Keratinocyte (primary cell): ENCODE measurements at regions not wholly inside any gene's neighbourhood (a gene's known extent, or its start where the extent isn't known, plus 50 kb on each side); places are given as distances from the start of the nearest gene placed in this dataset.
"Not testable (repeated sequence)": the region's sequence is repeated elsewhere in the genome, so short reads cannot be mapped to it uniquely, and the experiment has no call there.

Experiments
- DNase-seq: peaks from one replicate; pipeline ENCODE4 v3.0.0-alpha.2; 2011; ENCODE audit warnings: low read depth, missing footprints, low spot score
- FAIRE-seq: peaks from 2 replicates; lab custom pipeline; 2011; peaks lifted over from hg19 to GRCh38; lab: Jason Lieb, UNC
- H2AFZ ChIP-seq: 2 replicates; pipeline ENCODE4 v1.6.0; 2012; ENCODE audit warnings: low read length, control low read depth, inconsistent platforms; ENCODE audit not compliant: control insufficient read depth
- H3K27ac ChIP-seq: 2 replicates; pipeline ENCODE4 v1.5.1; 2011; ENCODE audit warnings: low read length; ENCODE audit not compliant: control insufficient read depth, insufficient read depth
- H3K27me3 ChIP-seq: 3 replicates; pipeline ENCODE4 v1.6.0; 2011; ENCODE audit warnings: low read length; ENCODE audit not compliant: control insufficient read depth, insufficient read depth; ENCODE audit errors: extremely low read depth
- H3K36me3 ChIP-seq, 2 experiments: 2 replicates in 1 of 2; 3 replicates in 1 of 2; pipeline ENCODE4 v1.5.1; 2011; ENCODE audit warnings: low read length in 2 of 2, mild to moderate bottlenecking in 1 of 2; ENCODE audit not compliant: control insufficient read depth in 2 of 2, insufficient read depth in 2 of 2; ENCODE audit errors: extremely low read depth in 1 of 2
- H3K4me1 ChIP-seq: 3 replicates; pipeline ENCODE4 v1.5.1; 2011; ENCODE audit warnings: low read length; ENCODE audit not compliant: control insufficient read depth, insufficient read depth; ENCODE audit errors: extremely low read depth
- H3K4me2 ChIP-seq: 3 replicates; pipeline ENCODE4 v1.6.0; 2011; ENCODE audit warnings: low read depth, low read length; ENCODE audit not compliant: control insufficient read depth, insufficient read depth; ENCODE audit errors: extremely low read depth
- H3K4me3 ChIP-seq, 3 experiments: fragments of 200-600 bp in 1 of 3; sonication (generic) in 1 of 3; 2 replicates in 2 of 3; 3 replicates in 1 of 3; pipeline ENCODE4 v1.5.1; 2011 to 2016; ENCODE audit warnings: low read length in 3 of 3, mild to moderate bottlenecking in 3 of 3, control low read depth in 2 of 3, inconsistent platforms in 1 of 3, low read depth in 1 of 3, mixed read lengths in 1 of 3, mixed run types in 1 of 3, moderate library complexity in 1 of 3; ENCODE audit not compliant: control insufficient read depth in 2 of 3, insufficient read depth in 2 of 3; ENCODE audit errors: extremely low read depth in 1 of 3
- H3K79me2 ChIP-seq: 2 replicates; pipeline ENCODE4 v1.6.0; 2012; ENCODE audit warnings: low read length; ENCODE audit not compliant: control insufficient read depth, insufficient read depth
- H3K9ac ChIP-seq: 3 replicates; pipeline ENCODE4 v1.6.0; 2011; ENCODE audit warnings: low read length; ENCODE audit not compliant: control insufficient read depth, insufficient read depth; ENCODE audit errors: extremely low read depth
- H3K9me1 ChIP-seq: 3 replicates; pipeline ENCODE4 v1.6.0; 2011; ENCODE audit warnings: low read length; ENCODE audit not compliant: control insufficient read depth, insufficient read depth; ENCODE audit errors: extremely low read depth
- H3K9me3 ChIP-seq: 2 replicates; pipeline ENCODE4 v1.5.1; 2012; ENCODE audit warnings: low read depth, low read length; ENCODE audit not compliant: control insufficient read depth
- H4K20me1 ChIP-seq: 3 replicates; pipeline ENCODE4 v1.6.0; 2011; ENCODE audit warnings: low read length; ENCODE audit not compliant: control insufficient read depth, insufficient read depth; ENCODE audit errors: extremely low read depth
- dilution Hi-C: fragments of 300-500 bp; cut with MboI; formaldehyde crosslinking; loops from one replicate; pipeline ENCODE4 v1.7.0; 2020; ENCODE audit warnings: low sequenced_read_pairs; ENCODE audit not compliant: extremely low pct_ligation_motif_present

DNA sequence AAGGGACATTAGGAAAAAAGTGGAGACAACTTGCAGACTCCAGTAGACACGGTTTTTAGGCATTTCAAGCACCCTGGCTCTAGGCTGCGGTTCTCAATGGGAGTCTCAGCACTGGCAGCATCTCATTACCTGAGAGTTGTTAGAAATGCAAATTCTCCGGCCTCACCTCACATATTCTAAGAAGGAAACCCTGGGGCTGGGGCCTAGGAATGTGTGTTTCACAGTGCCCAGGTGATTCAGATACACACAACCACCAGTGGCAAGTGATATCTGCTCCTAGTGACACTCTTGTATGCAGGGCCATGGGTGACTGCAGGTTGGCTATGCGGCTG, 313.9 kb downstream of the BCL2L11 start:
- FAIRE-seq, dilution Hi-C loops, H3K27ac ChIP-seq, H3K9ac ChIP-seq, H3K9me3 ChIP-seq, H3K9me1 ChIP-seq, H4K20me1 ChIP-seq, H3K4me2 ChIP-seq, H3K4me1 ChIP-seq, H3K36me3 ChIP-seq, H3K4me3 ChIP-seq, DNase-seq, H3K27me3 ChIP-seq, H2AFZ ChIP-seq: not testable (repeated sequence)
- peaks cover 33% of the 10 kb centered on the region for H3K79me2 ChIP-seq

DNA sequence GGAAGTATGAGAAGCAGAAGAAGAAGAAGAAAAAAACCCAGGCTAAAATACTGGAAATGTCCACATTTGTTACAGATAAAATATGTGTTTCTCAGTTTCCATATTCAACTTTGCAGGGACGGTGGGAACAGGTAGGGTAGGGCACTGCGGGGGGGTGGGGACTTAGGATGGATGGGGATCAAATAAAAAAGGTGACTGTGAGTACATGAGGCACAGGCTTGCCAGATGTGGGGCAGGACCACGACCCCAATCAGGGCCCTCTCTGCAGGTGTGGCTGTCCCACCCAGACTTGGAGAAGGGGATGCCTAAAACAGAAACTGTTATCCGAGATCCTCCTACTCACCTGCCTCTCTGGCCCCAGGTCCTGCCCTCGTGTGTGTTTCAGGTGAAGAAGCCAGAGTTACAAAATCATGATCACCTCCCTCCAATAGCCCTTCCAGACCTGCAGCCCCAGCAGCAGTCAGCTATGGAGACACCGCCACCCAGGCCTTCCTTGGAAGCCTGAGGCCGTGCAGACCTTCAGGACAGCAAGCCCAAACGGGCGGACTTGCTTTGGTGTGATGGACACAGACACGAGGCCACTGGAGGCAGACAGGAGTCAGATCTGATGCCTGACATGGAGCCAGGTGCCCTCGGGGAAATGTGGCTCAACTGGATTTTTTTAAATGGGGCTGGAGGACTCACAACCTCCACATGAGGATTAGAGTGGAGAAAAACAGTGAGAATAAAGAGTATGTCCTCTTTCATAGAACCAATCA, 315.0 kb downstream of the BCL2L11 start:
- H3K9me3 ChIP-seq, FAIRE-seq, H3K4me2 ChIP-seq, H3K4me3 ChIP-seq, H3K36me3 ChIP-seq, DNase-seq, H2AFZ ChIP-seq, H3K4me1 ChIP-seq, H3K9ac ChIP-seq, dilution Hi-C loops, H3K27ac ChIP-seq, H4K20me1 ChIP-seq, H3K9me1 ChIP-seq, H3K27me3 ChIP-seq: not testable (repeated sequence)
- H3K79me2 ChIP-seq = peaks cover 34% of the 10 kb centered on the region

DNA sequence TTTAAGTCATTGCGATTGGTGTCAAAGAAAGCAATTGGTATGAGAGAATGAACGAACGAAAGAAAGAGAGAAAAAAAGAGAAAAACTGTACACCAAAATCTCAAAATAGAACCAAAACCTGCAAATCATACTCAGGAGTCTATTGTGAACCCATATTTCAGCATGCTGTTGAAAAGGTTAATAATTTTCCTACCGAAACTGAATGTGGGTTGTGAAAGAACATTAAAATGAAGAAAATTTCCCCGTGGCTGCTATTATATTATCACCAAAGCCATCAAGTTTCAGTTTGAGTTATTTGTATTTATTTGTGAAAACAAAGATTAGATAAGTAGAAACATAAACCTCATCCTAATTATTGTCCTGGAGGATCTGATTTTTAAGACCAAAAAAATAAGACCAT, 315.7 kb downstream of the BCL2L11 start:
- H2AFZ ChIP-seq, H3K27ac ChIP-seq, dilution Hi-C loops, H3K27me3 ChIP-seq, H3K9me3 ChIP-seq, H3K9me1 ChIP-seq, H3K36me3 ChIP-seq, H3K4me2 ChIP-seq, H3K9ac ChIP-seq, H3K4me3 ChIP-seq, H4K20me1 ChIP-seq, H3K4me1 ChIP-seq, FAIRE-seq, DNase-seq: not testable (repeated sequence)
- peaks cover 32% of the 10 kb centered on the region for H3K79me2 ChIP-seq

DNA sequence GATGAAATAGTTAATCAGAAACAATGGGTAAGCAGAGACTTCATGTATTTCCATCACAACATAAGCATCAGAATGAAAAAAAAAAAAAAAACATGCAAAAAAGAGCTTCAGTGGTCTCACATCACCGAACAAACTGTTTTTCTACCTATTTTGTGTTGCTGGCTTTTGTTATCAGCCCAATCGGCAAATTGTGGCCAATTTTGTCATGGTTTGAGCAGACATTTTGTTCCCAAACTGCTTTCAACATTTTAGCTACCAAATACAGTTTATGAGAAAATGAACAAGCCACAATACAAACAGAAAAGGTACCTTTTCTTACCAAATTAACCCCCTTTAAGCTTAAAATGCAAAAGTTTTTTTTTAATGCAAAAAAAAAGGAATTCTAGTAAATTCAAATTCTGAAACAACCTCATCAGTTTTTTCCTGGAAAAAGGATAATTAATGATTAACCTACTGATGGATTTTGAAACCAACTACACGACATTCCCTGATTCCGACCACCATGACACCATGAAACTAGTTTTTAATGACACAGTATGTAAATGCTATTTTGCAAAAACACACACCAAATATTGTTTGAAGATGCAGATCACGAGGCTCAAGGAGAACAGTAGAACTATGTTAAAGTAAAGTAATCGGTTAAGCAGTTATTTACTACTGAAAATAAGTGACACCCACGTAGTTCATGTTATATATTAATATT, 316.7 kb downstream of the BCL2L11 start:
- FAIRE-seq, H3K4me1 ChIP-seq, H3K4me2 ChIP-seq, dilution Hi-C loops, H3K27ac ChIP-seq, H3K9me1 ChIP-seq, H3K9me3 ChIP-seq, H3K4me3 ChIP-seq, H3K9ac ChIP-seq, H4K20me1 ChIP-seq, H3K27me3 ChIP-seq, H2AFZ ChIP-seq, DNase-seq, H3K36me3 ChIP-seq: not testable (repeated sequence)
- peaks cover 30% of the 10 kb centered on the region for H3K79me2 ChIP-seq

DNA sequence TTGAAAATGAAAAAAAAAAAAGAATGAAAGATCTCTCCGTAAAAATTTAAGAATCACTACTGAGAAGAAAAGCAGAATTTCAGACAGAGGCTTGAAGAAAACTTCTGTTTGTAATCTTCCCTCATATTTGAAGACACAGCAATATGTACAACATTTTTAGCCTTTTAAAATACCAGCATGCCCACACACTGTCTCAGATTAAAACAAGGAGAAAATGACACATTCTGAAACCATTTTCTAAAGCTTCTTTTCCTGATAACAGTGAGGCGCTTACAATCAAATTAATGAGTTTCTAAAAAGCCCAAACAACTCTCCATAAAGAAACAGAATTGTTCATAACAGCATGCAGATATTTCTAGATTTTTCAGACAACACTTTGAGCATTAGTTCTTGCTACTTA, 317.4 kb downstream of the BCL2L11 start:
- H3K27ac ChIP-seq, DNase-seq, H3K9ac ChIP-seq, H3K9me1 ChIP-seq, FAIRE-seq, H3K4me1 ChIP-seq, H3K36me3 ChIP-seq, H3K27me3 ChIP-seq, dilution Hi-C loops, H3K4me2 ChIP-seq, H3K9me3 ChIP-seq, H3K4me3 ChIP-seq, H4K20me1 ChIP-seq, H2AFZ ChIP-seq: not testable (repeated sequence)
- H3K79me2 ChIP-seq = peaks cover 28% of the 10 kb centered on the region
